NB4 (cell line): ENCODE measurements at regions not wholly inside any gene's neighbourhood (a gene's known extent, or its start where the extent isn't known, plus 50 kb on each side); places are given as distances from the start of the nearest gene placed in this dataset.

Experiments used
- MYC ChIP-seq: IDR thresholded peaks from 2 replicates; pipeline ENCODE4 v1.6.1; 2011; ENCODE audit warnings: low read depth, low read length
- POLR2A ChIP-seq: IDR thresholded peaks from 2 replicates; pipeline ENCODE4 v1.6.1; 2011; ENCODE audit warnings: mild to moderate bottlenecking; ENCODE audit not compliant: insufficient read length; ENCODE audit errors: extremely low read depth
- TF ChIP-seq, protein P1 (sequence below): IDR thresholded peaks from one replicate; pipeline ENCODE4 v1.5.1; 2012; ENCODE audit warnings: low read depth, low read length

GRCh38 chr6:9408402-9409117 is 973.2 kb upstream of the SLC35B3 start:
- TF ChIP-seq, protein P1, sequence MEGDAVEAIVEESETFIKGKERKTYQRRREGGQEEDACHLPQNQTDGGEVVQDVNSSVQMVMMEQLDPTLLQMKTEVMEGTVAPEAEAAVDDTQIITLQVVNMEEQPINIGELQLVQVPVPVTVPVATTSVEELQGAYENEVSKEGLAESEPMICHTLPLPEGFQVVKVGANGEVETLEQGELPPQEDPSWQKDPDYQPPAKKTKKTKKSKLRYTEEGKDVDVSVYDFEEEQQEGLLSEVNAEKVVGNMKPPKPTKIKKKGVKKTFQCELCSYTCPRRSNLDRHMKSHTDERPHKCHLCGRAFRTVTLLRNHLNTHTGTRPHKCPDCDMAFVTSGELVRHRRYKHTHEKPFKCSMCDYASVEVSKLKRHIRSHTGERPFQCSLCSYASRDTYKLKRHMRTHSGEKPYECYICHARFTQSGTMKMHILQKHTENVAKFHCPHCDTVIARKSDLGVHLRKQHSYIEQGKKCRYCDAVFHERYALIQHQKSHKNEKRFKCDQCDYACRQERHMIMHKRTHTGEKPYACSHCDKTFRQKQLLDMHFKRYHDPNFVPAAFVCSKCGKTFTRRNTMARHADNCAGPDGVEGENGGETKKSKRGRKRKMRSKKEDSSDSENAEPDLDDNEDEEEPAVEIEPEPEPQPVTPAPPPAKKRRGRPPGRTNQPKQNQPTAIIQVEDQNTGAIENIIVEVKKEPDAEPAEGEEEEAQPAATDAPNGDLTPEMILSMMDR, result no peak
- TF ChIP-seq MYC (no peak), POLR2A (no peak)
